HG02870 (cell line): ENCODE measurements at regions not wholly inside any gene's neighbourhood (a gene's known extent, or its start where the extent isn't known, plus 50 kb on each side); places are given as distances from the start of the nearest gene placed in this dataset.

Experiments used
- ATAC-seq: cut with Tn5 transposase; IDR thresholded peaks from one replicate; pipeline ENCODE4 v1.9.1; 2021; ENCODE audit warnings: mild to moderate bottlenecking, moderate library complexity; ENCODE audit not compliant: unreplicated experiment

- ATAC-seq, result no peak
Measured at GRCh38 chr9:81132796-81133195, 556.6 kb downstream of the TLE1 start.

- ATAC-seq, result no peak
Measured at GRCh38 chr9:81132318-81132717, 557.0 kb downstream of the TLE1 start.

- no peak for ATAC-seq
Measured at GRCh38 chr9:81128701-81129100, 560.6 kb downstream of the TLE1 start.

GRCh38 chr9:81125446-81126092, 563.8 kb downstream of the TLE1 start:
- ATAC-seq, result no peak

GRCh38 chr9:81123526-81123925, 565.8 kb downstream of the TLE1 start:
- no peak for ATAC-seq

GRCh38 chr9:81122749-81123148, 566.6 kb downstream of the TLE1 start:
- ATAC-seq, result no peak

- no peak for ATAC-seq
Measured at GRCh38 chr9:81119591-81119990, 569.8 kb downstream of the TLE1 start.

- ATAC-seq, result no peak
Measured at GRCh38 chr9:81118416-81118815, 570.9 kb downstream of the TLE1 start.

- no peak for ATAC-seq
Measured at GRCh38 chr9:81116340-81117137, 572.8 kb downstream of the TLE1 start.

- ATAC-seq, result no peak
Measured at GRCh38 chr9:81113453-81114124, 575.8 kb downstream of the TLE1 start.

GRCh38 chr9:81112627-81113452, 576.5 kb downstream of the TLE1 start:
- no peak for ATAC-seq

- no peak for ATAC-seq
Measured at GRCh38 chr9:81108821-81109220, 580.5 kb downstream of the TLE1 start.

- no peak for ATAC-seq
Measured at GRCh38 chr9:81108391-81108790, 581.0 kb downstream of the TLE1 start.

GRCh38 chr9:81103597-81104471, 585.5 kb downstream of the TLE1 start:
- no peak for ATAC-seq

GRCh38 chr9:81097131-81097847, 592.1 kb downstream of the TLE1 start:
- no peak for ATAC-seq

GRCh38 chr9:81096625-81097024, 592.7 kb downstream of the TLE1 start:
- no peak for ATAC-seq

GRCh38 chr9:81092057-81092456, 597.3 kb downstream of the TLE1 start:
- ATAC-seq, result no peak

GRCh38 chr9:81088341-81088740, 601.0 kb downstream of the TLE1 start:
- ATAC-seq, result no peak

- ATAC-seq, result no peak
Measured at GRCh38 chr9:81086416-81086815, 602.9 kb downstream of the TLE1 start.
